Coronary artery (tissue), 2 donors: ENCODE measurements at regions not wholly inside any gene's neighbourhood (a gene's known extent, or its start where the extent isn't known, plus 50 kb on each side); places are given as distances from the start of the nearest gene placed in this dataset.
"Not testable (repeated sequence)": the region's sequence is repeated elsewhere in the genome, so short reads cannot be mapped to it uniquely, and the experiment has no call there.

Experiments
- DNase-seq: peaks from one replicate; pipeline ENCODE4 v3.0.0-alpha.2; 2017; ENCODE audit warnings: low spot score
- H3K27ac ChIP-seq, 2 donors: fragments of 200-600 bp; sonication (generic); one replicate each; pipeline ENCODE4 v1.5.1; 2016 to 2019
- H3K4me3 ChIP-seq: fragments of 200-600 bp; sonication (generic); 2 replicates; pipeline ENCODE4 v1.5.1; 2016; ENCODE audit warnings: mild to moderate bottlenecking, moderate library complexity
- CTCF ChIP-seq: fragments of 200-600 bp; sonication (generic); IDR thresholded peaks from one replicate; pipeline ENCODE4 v1.5.1; 2019; ENCODE audit warnings: antibody characterized with exemption

- Histone ChIP-seq H3K4me3 (no peak overlapping the region), H3K27ac (no peak overlapping the region)
- DNase-seq, result no peak
- TF ChIP-seq CTCF, result no peak
These were observed 550.4 kb upstream of the SGO1 start for GRCh38 chr3:20736287-20736852.

- Histone ChIP-seq H3K4me3 (no peak overlapping the region), H3K27ac (no peak overlapping the region)
- no peak for DNase-seq
- no peak for TF ChIP-seq CTCF
These were observed 543.2 kb upstream of the SGO1 start for GRCh38 chr3:20729185-20729584.

GRCh38 chr3:20726786-20727185, 540.8 kb upstream of the SGO1 start:
- no peak for DNase-seq
- no peak overlapping the region for H3K27ac ChIP-seq
- no peak overlapping the region for H3K4me3 ChIP-seq
- no peak for TF ChIP-seq CTCF

GRCh38 chr3:20724241-20724640, 538.2 kb upstream of the SGO1 start:
- no peak overlapping the region for H3K4me3 ChIP-seq
- DNase-seq, result no peak
- TF ChIP-seq CTCF, result no peak
- no peak overlapping the region for H3K27ac ChIP-seq

- DNase-seq, H3K27ac ChIP-seq, H3K4me3 ChIP-seq: not testable (repeated sequence)
These were observed 530.4 kb upstream of the SGO1 start for GRCh38 chr3:20716425-20716824.

- no peak for DNase-seq
- no peak overlapping the region for H3K4me3 ChIP-seq
- H3K27ac ChIP-seq, result no peak overlapping the region
- no peak for TF ChIP-seq CTCF
These were observed 515.6 kb upstream of the SGO1 start for GRCh38 chr3:20701641-20702040.

GRCh38 chr3:20700714-20701113, 514.7 kb upstream of the SGO1 start:
- no peak overlapping the region for H3K27ac ChIP-seq
- TF ChIP-seq CTCF, result no peak
- DNase-seq, result no peak
- no peak overlapping the region for H3K4me3 ChIP-seq

- no peak overlapping the region for H3K4me3 ChIP-seq
- TF ChIP-seq CTCF, result no peak
- H3K27ac ChIP-seq, result no peak overlapping the region
- DNase-seq, result no peak
These were observed 512.9 kb upstream of the SGO1 start for GRCh38 chr3:20698896-20699295.
